GM21367 (cell line): ENCODE measurements at regions not wholly inside any gene's neighbourhood (a gene's known extent, or its start where the extent isn't known, plus 50 kb on each side); places are given as distances from the start of the nearest gene placed in this dataset.

Experiments
- ATAC-seq: cut with Tn5 transposase; IDR thresholded peaks from one replicate; pipeline ENCODE4 v1.9.1; 2021; ENCODE audit not compliant: unreplicated experiment

DNA sequence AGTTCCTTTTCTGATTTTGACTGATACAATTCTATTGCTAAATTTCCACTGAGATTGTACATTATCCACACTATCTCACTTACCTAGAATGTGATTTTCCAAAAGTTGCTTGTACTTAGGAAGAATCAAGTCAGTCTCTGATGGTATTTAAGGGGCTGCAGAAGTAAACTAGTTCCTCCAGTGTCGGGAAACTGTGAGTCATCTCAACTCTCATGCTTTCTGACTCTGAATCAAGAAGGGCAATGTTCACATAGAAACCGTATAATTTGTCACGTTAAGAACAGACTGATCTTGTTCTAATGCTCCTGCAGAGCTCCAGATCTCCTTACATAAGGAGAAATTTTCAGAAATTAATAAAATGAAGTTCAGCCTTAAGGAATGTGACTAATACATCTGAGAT is 369.3 kb downstream of the KLF5 start:
- ATAC-seq, result no peak

DNA sequence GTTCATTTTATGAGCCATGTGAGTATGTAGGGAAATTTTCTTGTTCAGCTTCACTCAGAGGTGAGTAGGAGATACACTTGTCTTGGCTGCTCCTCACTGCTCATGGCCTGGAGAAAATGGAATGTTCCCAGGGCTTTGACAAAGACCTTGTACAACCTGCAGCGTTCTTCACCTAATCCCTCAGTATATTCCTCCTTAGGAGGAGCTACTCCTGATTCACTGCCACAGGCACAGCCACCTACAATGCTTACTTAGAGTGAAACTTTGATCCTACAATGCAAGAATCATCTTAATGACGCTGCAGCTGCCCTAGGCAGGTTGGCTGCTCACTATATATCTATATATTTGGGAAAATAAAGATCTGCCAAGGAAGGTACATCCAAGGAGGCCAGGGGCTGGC is 364.2 kb downstream of the KLF5 start:
- ATAC-seq, result no peak

DNA sequence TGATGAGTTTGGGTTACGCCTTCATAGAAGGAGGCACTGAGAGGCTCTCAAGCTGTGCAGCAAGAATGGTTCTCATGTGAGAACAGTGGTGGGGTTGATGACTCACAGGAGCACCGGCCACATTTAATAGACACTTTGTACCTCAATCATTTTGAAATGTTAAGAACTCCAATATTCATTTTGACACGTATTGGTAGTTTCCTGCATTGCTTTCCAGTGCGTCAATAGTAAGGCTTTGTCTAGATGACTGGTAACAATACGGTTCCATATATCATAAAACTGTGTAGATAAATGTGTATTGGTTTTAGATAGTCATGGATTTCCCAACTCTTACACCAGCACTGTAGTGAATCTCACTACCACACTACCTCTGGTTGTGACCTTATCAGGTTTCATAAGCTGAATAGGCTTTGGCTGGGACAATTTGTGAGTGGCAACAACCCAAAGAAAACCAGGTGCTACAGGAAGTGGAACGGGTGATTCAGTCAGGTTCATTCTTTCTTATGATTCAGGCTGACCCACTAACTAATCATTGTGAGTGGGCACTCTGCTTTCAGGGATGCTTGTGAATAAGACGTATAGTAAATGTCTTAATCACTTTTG is 362.6 kb downstream of the KLF5 start:
- ATAC-seq, result no peak

DNA sequence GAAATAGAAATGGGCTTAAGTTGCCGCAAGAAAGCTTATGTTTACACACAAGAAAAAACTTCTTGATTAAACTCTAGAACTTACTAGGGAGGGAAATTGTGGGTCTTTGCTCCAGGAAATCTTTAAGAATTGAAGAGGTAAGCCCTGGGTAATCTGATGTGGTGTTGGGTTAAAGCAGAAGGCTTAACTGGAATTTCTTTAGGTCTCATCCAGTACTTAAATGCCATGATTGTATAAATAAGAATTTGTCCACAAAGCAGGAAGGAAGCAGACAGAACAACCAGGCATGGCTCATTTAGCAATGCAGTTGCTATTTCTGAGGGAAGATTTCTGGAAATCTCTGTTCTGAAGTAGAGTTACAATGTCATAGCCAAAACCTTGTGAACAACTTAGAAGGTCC is 360.4 kb downstream of the KLF5 start:
- no peak for ATAC-seq

- ATAC-seq, result no peak
Measured at GRCh38 chr13:73417012-73417615, 358.3 kb downstream of the KLF5 start.

DNA sequence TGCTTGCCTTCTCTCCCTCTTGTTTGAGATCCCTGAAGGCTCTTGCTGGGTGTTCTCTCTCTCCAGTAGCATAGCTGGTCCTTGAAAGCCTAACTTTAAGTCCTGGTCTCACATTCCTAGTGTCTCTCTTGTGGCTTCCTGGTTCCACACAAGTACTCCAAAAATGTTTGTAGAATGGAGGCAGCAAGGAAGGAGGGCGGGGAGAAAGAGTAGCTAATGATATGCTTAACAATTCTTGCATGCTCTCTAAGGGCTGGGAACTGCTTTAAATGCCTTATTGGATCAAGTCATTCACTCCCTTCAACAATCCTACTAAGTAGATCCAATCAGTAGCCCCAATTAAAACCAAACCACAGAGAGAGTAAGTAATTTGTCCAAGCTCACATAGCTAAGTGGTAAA is 357.3 kb downstream of the KLF5 start:
- no peak for ATAC-seq

GRCh38 chr13:73413656-73414055 is 354.9 kb downstream of the KLF5 start:
- no peak for ATAC-seq

DNA sequence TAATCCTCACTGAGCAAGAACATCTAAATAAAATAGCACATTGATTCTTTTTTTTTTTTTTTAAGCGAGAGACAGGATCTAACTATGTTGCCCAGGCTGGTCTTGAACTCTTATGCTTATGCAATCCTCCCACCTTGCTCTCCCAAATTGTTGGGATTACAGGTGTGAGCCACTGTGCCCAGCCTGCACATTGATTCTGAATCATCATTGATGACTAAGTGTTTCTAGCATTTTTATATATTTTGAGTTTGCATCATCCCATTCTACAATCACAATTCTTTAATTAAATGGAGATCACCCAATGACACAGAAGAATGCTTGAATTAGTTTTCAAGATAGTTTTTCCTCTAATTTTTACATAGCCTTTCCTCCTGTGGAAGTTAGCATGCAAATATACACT is 354.1 kb downstream of the KLF5 start:
- ATAC-seq, result no peak

DNA sequence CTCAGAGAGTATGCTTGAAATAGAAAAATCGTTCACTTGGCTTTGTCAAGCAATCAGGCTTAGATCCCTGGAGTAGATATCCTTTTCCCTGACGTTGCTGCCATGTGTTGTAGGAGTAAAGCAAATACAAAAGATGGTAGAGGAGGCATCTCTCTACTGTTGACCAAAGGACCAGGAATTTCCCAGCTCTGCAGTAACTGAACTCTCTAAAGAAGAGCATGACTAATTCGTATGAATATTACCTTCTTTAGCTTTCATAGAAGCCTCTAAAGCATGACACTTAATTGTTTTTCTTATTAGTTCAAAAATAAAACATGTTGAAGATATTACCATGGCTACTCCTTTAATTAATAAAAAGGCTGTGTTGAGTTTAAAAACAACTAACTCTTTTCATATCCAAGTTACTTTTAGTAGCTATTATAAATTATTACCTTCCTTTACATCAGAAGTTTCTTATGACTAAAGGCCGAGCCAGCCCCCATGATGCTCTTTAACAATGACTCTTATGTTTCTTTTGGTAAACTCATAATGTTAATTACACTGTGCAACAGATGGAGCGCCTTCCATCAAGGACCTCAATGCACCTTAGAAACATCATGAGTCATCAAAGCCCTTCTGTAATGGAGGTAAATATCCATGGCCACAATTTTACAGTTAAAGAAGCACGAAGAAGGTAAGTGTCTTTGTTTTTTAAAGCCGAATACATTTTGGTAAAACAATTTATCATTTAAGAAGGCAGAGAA is 352.4 kb downstream of the KLF5 start:
- ATAC-seq, result no peak

DNA sequence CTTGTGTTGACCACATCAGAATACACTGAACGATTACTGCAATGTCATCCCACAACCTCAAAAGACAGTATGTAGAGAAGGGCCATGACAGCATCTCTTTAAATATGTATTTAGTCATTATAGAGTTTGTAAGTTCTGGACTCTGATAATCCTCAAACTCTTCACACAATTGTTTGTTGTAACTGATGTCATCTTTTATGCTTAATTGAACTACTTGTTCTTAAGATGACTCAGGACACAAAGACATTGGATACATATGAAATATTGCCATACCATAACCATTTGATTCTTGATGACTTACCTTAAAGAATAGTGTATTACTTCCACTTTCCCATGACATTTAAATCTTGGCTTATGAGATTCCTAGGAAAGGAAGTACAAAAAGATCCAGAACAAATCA is 347.6 kb downstream of the KLF5 start:
- no peak for ATAC-seq

GRCh38 chr13:73404581-73404980 is 345.8 kb downstream of the KLF5 start:
- ATAC-seq, result no peak

- no peak for ATAC-seq
Measured at GRCh38 chr13:73403355-73404120, 344.7 kb downstream of the KLF5 start.

DNA sequence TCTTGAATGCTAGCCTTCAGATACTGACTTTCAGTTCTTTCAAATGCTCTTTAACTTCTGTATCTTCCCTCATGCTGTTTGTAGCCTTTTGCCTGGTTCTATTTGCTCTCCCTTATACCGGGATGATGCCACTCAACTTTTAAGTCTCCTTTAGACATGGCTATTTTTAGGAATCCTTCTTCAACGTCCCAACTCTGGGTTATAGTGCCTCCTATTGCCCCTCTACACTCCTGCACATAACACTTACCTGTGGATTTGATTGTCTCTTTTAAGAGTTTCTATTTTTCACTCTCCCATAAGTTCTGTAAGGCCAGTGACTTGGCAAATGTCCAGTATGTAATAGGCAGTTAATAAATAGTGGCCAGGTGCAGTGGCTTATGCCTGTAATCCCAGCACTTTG is 343.0 kb downstream of the KLF5 start:
- ATAC-seq, result no peak

DNA sequence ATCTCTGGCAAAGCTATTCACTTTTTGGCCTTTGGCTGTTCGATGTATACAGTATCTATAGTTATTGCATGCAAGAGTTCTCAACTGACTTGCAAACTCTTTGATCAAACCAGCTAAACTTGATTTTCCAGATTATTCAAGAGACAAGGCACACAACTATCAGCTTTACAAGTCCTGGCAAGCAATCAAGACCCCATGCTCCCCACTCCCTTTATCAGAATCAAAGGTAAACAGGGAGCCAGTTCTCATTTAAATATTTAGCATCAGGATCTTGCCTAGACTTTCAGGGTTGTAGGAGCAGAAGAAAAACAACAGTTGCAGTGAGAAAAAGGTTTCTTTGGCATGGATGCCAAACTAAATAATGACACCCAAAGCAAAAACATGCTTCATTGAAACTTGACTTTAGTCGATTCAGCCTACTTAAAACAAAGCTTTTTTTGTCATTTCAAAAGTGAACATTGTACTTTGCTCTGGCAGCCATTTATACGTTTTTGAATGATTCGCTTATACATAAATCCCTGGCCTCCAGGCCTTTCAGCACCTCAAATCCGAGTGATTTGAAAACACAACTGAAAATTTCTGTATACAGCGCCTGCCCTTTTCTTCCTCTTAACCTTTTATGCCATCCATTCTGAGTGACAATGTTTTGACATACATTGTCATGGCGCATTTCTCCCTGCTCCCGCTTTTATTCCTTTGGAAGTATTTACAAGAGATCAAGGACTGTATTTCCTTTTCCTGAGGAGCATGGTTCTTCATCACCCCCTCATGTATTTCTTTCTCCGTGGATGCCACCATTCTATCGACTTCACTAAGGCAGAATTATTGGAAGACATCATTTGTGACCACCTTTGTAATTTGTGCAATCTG is 340.8 kb downstream of the KLF5 start:
- no peak for ATAC-seq

DNA sequence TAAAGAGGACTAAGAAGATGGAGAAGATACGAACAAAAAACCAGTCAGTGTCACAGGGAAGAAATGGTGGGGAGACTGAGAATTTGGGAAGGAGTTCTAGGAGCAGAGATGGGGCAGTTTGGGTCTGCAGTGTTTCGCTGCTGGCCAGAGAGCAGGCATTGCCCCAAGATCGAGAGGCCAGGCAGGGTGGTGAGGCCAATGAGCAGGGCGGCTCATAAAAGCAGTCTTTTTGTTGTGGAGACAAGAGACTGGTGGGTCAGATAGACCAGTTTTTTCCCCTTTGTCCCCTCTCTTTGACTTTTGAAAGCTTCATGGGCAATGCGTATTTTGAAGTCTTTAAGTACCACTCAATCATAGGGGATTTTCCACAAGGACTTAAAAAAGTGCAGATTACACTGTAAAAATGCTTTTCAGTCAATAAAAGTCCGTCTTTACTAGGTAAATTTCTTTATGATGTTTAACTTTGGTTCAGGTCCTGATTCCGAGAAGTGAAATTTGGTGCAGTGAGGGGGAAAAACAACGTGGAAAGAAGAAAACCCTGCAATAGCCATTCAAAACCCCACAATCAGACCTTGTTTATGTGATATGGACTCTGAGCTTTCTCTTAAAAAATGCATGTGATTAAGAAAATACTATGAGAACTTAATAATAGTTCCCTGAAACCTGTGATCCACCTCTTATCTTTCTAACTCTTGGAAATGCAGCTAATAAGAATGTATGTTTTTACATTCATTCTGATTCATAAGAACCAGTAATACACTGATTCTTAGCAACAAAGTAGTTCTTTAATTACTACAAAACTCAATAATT is 338.9 kb downstream of the KLF5 start:
- ATAC-seq, result no peak

GRCh38 chr13:73394066-73394465 is 335.3 kb downstream of the KLF5 start:
- no peak for ATAC-seq

- ATAC-seq, result no peak
Measured at GRCh38 chr13:73390100-73390499, 331.3 kb downstream of the KLF5 start.

GRCh38 chr13:73388586-73388985 is 329.8 kb downstream of the KLF5 start:
- no peak for ATAC-seq

GRCh38 chr13:73387318-73387717 is 328.5 kb downstream of the KLF5 start:
- ATAC-seq, result no peak

- ATAC-seq, result no peak
Measured at GRCh38 chr13:73385848-73386247, 327.0 kb downstream of the KLF5 start.
